ENCODE measurements at regions not wholly inside any gene's neighbourhood (a gene's known extent, or its start where the extent isn't known, plus 50 kb on each side); places are given as distances from the start of the nearest gene placed in this dataset.

GRCh38 chr3:35380196-35380595, 259.1 kb upstream of the ARPP21 start:
- H3K27ac ChIP-seq (ENCODE audit: low read depth in 1 of 3, low read length in 2 of 3) = no peak overlapping the region
- no peaks in the 10 kb centered on the region for H3K27me3 ChIP-seq (ENCODE audit: control insufficient read depth in 3 of 3, insufficient read depth in 3 of 3, low read length in 3 of 3)
- FAIRE-seq (no peak), DNase-seq (no peak)
- H3K4me3 ChIP-seq (ENCODE audit: low read depth in 1 of 3, low read length in 3 of 3) = no peak overlapping the region
- H3K9me3 ChIP-seq (ENCODE audit: control insufficient read depth in 2 of 2, insufficient read depth in 1 of 2, low read depth in 1 of 2, low read length in 1 of 2) = no peaks in the 10 kb centered on the region
- WGBS, 3 donors = 62 to 82% (median 66%) methylated on average over 1 of the region's 1 CpG
- H3K36me3 ChIP-seq (ENCODE audit: control insufficient read depth in 3 of 3, insufficient read depth in 2 of 3, low read depth in 1 of 3, low read length in 3 of 3) = no peaks in the 10 kb centered on the region
- no peaks in the 10 kb centered on the region for H3K4me1 ChIP-seq (ENCODE audit: control insufficient read depth in 3 of 3, insufficient read depth in 2 of 3, low read depth in 1 of 3, low read length in 2 of 3)

GRCh38 chr3:35383216-35383615, 256.1 kb upstream of the ARPP21 start:
- Histone ChIP-seq H3K4me3 (ENCODE audit: low read depth in 1 of 3, low read length in 3 of 3) (no peak overlapping the region), H3K27ac (ENCODE audit: low read depth in 1 of 3, low read length in 2 of 3) (no peak overlapping the region), H3K27me3 (ENCODE audit: control insufficient read depth in 3 of 3, insufficient read depth in 3 of 3, low read length in 3 of 3) (no peaks in the 10 kb centered on the region), H3K9me3 (ENCODE audit: control insufficient read depth in 2 of 2, insufficient read depth in 1 of 2, low read depth in 1 of 2, low read length in 1 of 2) (no peaks in the 10 kb centered on the region), H3K36me3 (ENCODE audit: control insufficient read depth in 3 of 3, insufficient read depth in 2 of 3, low read depth in 1 of 3, low read length in 3 of 3) (no peaks in the 10 kb centered on the region), H3K4me1 (ENCODE audit: control insufficient read depth in 3 of 3, insufficient read depth in 2 of 3, low read depth in 1 of 3, low read length in 2 of 3) (no peaks in the 10 kb centered on the region)
- 61 to 70% (median 62%) methylated on average over 2 of the region's 2 CpGs for WGBS, 3 donors
- FAIRE-seq = no peak
- DNase-seq = no peak

GRCh38 chr3:35383719-35384555, 255.4 kb upstream of the ARPP21 start:
- Histone ChIP-seq H3K27me3 (ENCODE audit: control insufficient read depth in 3 of 3, insufficient read depth in 3 of 3, low read length in 3 of 3) (no peaks in the 10 kb centered on the region), H3K9me3 (ENCODE audit: control insufficient read depth in 2 of 2, insufficient read depth in 1 of 2, low read depth in 1 of 2, low read length in 1 of 2) (no peaks in the 10 kb centered on the region), H3K27ac (ENCODE audit: low read depth in 1 of 3, low read length in 2 of 3) (no peak overlapping the region), H3K4me3 (ENCODE audit: low read depth in 1 of 3, low read length in 3 of 3) (no peak overlapping the region), H3K36me3 (ENCODE audit: control insufficient read depth in 3 of 3, insufficient read depth in 2 of 3, low read depth in 1 of 3, low read length in 3 of 3) (no peaks in the 10 kb centered on the region), H3K4me1 (ENCODE audit: control insufficient read depth in 3 of 3, insufficient read depth in 2 of 3, low read depth in 1 of 3, low read length in 2 of 3) (no peaks in the 10 kb centered on the region)
- FAIRE-seq (no peak), DNase-seq (no peak)
- WGBS, 3 donors = 55 to 69% (median 65%) methylated on average over 8 of the region's 8 CpGs

- FAIRE-seq = no peak
- Histone ChIP-seq H3K36me3 (ENCODE audit: control insufficient read depth in 3 of 3, insufficient read depth in 2 of 3, low read depth in 1 of 3, low read length in 3 of 3) (no peaks in the 10 kb centered on the region), H3K4me3 (ENCODE audit: low read depth in 1 of 3, low read length in 3 of 3) (no peak overlapping the region), H3K27me3 (ENCODE audit: control insufficient read depth in 3 of 3, insufficient read depth in 3 of 3, low read length in 3 of 3) (no peaks in the 10 kb centered on the region), H3K27ac (ENCODE audit: low read depth in 1 of 3, low read length in 2 of 3) (no peak overlapping the region), H3K4me1 (ENCODE audit: control insufficient read depth in 3 of 3, insufficient read depth in 2 of 3, low read depth in 1 of 3, low read length in 2 of 3) (no peaks in the 10 kb centered on the region), H3K9me3 (ENCODE audit: control insufficient read depth in 2 of 2, insufficient read depth in 1 of 2, low read depth in 1 of 2, low read length in 1 of 2) (peaks cover 0 to 3% of the 10 kb centered on the region in 2 donors)
- DNase-seq = no peak
These were observed 254.1 kb upstream of the ARPP21 start for GRCh38 chr3:35385271-35385670.

- H3K4me1 ChIP-seq (ENCODE audit: control insufficient read depth in 3 of 3, insufficient read depth in 2 of 3, low read depth in 1 of 3, low read length in 2 of 3) = no peaks in the 10 kb centered on the region
- H3K27ac ChIP-seq (ENCODE audit: low read depth in 1 of 3, low read length in 2 of 3) = no peak overlapping the region
- H3K4me3 ChIP-seq (ENCODE audit: low read depth in 1 of 3, low read length in 3 of 3) = no peak overlapping the region
- no peaks in the 10 kb centered on the region for H3K36me3 ChIP-seq (ENCODE audit: control insufficient read depth in 3 of 3, insufficient read depth in 2 of 3, low read depth in 1 of 3, low read length in 3 of 3)
- no peaks in the 10 kb centered on the region for H3K27me3 ChIP-seq (ENCODE audit: control insufficient read depth in 3 of 3, insufficient read depth in 3 of 3, low read length in 3 of 3)
- peaks cover 0 to 28% of the 10 kb centered on the region in 2 donors for H3K9me3 ChIP-seq (ENCODE audit: control insufficient read depth in 2 of 2, insufficient read depth in 1 of 2, low read depth in 1 of 2, low read length in 1 of 2)
- FAIRE-seq (no peak), DNase-seq (no peak)
- 35 to 42% (median 37%) methylated on average over 2 of the region's 2 CpGs for WGBS, 3 donors
These were observed 249.4 kb upstream of the ARPP21 start for GRCh38 chr3:35389907-35390306.

- FAIRE-seq (no peak), DNase-seq (no peak)
- Histone ChIP-seq H3K9me3 (ENCODE audit: control insufficient read depth in 2 of 2, insufficient read depth in 1 of 2, low read depth in 1 of 2, low read length in 1 of 2) (peaks cover 0 to 28% of the 10 kb centered on the region in 2 donors), H3K4me1 (ENCODE audit: control insufficient read depth in 3 of 3, insufficient read depth in 2 of 3, low read depth in 1 of 3, low read length in 2 of 3) (no peaks in the 10 kb centered on the region), H3K27me3 (ENCODE audit: control insufficient read depth in 3 of 3, insufficient read depth in 3 of 3, low read length in 3 of 3) (no peaks in the 10 kb centered on the region), H3K36me3 (ENCODE audit: control insufficient read depth in 3 of 3, insufficient read depth in 2 of 3, low read depth in 1 of 3, low read length in 3 of 3) (no peaks in the 10 kb centered on the region), H3K27ac (ENCODE audit: low read depth in 1 of 3, low read length in 2 of 3) (no peak overlapping the region), H3K4me3 (ENCODE audit: low read depth in 1 of 3, low read length in 3 of 3) (no peak overlapping the region)
- WGBS, 3 donors = 24 to 48% (median 27%) methylated on average over 4 of the region's 4 CpGs
These were observed 247.1 kb upstream of the ARPP21 start for GRCh38 chr3:35392187-35392586.

- DNase-seq (no peak), FAIRE-seq (no peak)
- H3K4me3 ChIP-seq (ENCODE audit: low read depth in 1 of 3, low read length in 3 of 3) = no peak overlapping the region
- whole genome bisulfite sequencing, 3 donors = 46 to 64% (median 50%) methylated on average over 6 of the region's 6 CpGs
- H3K4me1 ChIP-seq (ENCODE audit: control insufficient read depth in 3 of 3, insufficient read depth in 2 of 3, low read depth in 1 of 3, low read length in 2 of 3) = no peaks in the 10 kb centered on the region
- H3K36me3 ChIP-seq (ENCODE audit: control insufficient read depth in 3 of 3, insufficient read depth in 2 of 3, low read depth in 1 of 3, low read length in 3 of 3) = no peaks in the 10 kb centered on the region
- peaks cover 0 to 28% of the 10 kb centered on the region in 2 donors for H3K9me3 ChIP-seq (ENCODE audit: control insufficient read depth in 2 of 2, insufficient read depth in 1 of 2, low read depth in 1 of 2, low read length in 1 of 2)
- H3K27me3 ChIP-seq (ENCODE audit: control insufficient read depth in 3 of 3, insufficient read depth in 3 of 3, low read length in 3 of 3) = no peaks in the 10 kb centered on the region
- H3K27ac ChIP-seq (ENCODE audit: low read depth in 1 of 3, low read length in 2 of 3) = no peak overlapping the region
These were observed 245.2 kb upstream of the ARPP21 start for GRCh38 chr3:35393901-35394799.

- 67 to 80% (median 68%) methylated on average over 1 of the region's 1 CpG for WGBS, 3 donors
These were observed 244.4 kb upstream of the ARPP21 start for GRCh38 chr3:35394905-35395304.

More at GRCh38 chr3:35394905-35395304, 244.4 kb upstream of the ARPP21 start:
- Histone ChIP-seq H3K27me3 (ENCODE audit: control insufficient read depth in 3 of 3, insufficient read depth in 3 of 3, low read length in 3 of 3) (no peaks in the 10 kb centered on the region), H3K4me3 (ENCODE audit: low read depth in 1 of 3, low read length in 3 of 3) (no peak overlapping the region), H3K27ac (ENCODE audit: low read depth in 1 of 3, low read length in 2 of 3) (no peak overlapping the region), H3K4me1 (ENCODE audit: control insufficient read depth in 3 of 3, insufficient read depth in 2 of 3, low read depth in 1 of 3, low read length in 2 of 3) (no peaks in the 10 kb centered on the region), H3K36me3 (ENCODE audit: control insufficient read depth in 3 of 3, insufficient read depth in 2 of 3, low read depth in 1 of 3, low read length in 3 of 3) (no peaks in the 10 kb centered on the region), H3K9me3 (ENCODE audit: control insufficient read depth in 2 of 2, insufficient read depth in 1 of 2, low read depth in 1 of 2, low read length in 1 of 2) (peaks cover 0 to 28% of the 10 kb centered on the region in 2 donors)
- FAIRE-seq (no peak), DNase-seq (no peak)

Measured in small intestine (tissue), 7 donors.